ENCODE measurements at regions not wholly inside any gene's neighbourhood (a gene's known extent, or its start where the extent isn't known, plus 50 kb on each side); places are given as distances from the start of the nearest gene placed in this dataset.

GRCh38 chr18:51724790-51725721 is 527.6 kb upstream of the MEX3C start:
- H3K27ac ChIP-seq (replicated peaks) = no peak overlapping the region
- H3K4me3 ChIP-seq (replicated peaks; ENCODE audit: insufficient read depth, low read length) = no peak overlapping the region
- H3K27me3 ChIP-seq (ENCODE audit: insufficient read depth, poor library complexity, severe bottlenecking) = no peaks in the 10 kb centered on the region
- DNase-seq (ENCODE audit: low read depth in 1 of 2, low spot score in 1 of 2) = no peak
- TF ChIP-seq GABPA (IDR thresholded peaks at IDR 0.05; ENCODE audit: low read depth) (no peak), SPI1 (IDR thresholded peaks at IDR 0.05; ENCODE audit: borderline replicate concordance, low read depth) (no peak), POLR2AphosphoS5 (IDR thresholded peaks at IDR 0.05; ENCODE audit: low read depth) (no peak)
- TF ChIP-seq, protein P1, sequence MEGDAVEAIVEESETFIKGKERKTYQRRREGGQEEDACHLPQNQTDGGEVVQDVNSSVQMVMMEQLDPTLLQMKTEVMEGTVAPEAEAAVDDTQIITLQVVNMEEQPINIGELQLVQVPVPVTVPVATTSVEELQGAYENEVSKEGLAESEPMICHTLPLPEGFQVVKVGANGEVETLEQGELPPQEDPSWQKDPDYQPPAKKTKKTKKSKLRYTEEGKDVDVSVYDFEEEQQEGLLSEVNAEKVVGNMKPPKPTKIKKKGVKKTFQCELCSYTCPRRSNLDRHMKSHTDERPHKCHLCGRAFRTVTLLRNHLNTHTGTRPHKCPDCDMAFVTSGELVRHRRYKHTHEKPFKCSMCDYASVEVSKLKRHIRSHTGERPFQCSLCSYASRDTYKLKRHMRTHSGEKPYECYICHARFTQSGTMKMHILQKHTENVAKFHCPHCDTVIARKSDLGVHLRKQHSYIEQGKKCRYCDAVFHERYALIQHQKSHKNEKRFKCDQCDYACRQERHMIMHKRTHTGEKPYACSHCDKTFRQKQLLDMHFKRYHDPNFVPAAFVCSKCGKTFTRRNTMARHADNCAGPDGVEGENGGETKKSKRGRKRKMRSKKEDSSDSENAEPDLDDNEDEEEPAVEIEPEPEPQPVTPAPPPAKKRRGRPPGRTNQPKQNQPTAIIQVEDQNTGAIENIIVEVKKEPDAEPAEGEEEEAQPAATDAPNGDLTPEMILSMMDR (IDR thresholded peaks at IDR 0.05; ENCODE audit: insufficient read depth, low read length) = no peak
- TF ChIP-seq, protein P2, sequence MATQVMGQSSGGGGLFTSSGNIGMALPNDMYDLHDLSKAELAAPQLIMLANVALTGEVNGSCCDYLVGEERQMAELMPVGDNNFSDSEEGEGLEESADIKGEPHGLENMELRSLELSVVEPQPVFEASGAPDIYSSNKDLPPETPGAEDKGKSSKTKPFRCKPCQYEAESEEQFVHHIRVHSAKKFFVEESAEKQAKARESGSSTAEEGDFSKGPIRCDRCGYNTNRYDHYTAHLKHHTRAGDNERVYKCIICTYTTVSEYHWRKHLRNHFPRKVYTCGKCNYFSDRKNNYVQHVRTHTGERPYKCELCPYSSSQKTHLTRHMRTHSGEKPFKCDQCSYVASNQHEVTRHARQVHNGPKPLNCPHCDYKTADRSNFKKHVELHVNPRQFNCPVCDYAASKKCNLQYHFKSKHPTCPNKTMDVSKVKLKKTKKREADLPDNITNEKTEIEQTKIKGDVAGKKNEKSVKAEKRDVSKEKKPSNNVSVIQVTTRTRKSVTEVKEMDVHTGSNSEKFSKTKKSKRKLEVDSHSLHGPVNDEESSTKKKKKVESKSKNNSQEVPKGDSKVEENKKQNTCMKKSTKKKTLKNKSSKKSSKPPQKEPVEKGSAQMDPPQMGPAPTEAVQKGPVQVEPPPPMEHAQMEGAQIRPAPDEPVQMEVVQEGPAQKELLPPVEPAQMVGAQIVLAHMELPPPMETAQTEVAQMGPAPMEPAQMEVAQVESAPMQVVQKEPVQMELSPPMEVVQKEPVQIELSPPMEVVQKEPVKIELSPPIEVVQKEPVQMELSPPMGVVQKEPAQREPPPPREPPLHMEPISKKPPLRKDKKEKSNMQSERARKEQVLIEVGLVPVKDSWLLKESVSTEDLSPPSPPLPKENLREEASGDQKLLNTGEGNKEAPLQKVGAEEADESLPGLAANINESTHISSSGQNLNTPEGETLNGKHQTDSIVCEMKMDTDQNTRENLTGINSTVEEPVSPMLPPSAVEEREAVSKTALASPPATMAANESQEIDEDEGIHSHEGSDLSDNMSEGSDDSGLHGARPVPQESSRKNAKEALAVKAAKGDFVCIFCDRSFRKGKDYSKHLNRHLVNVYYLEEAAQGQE (IDR thresholded peaks at IDR 0.05; ENCODE audit: insufficient replicate concordance, low read depth) = no peak

GRCh38 chr18:51726614-51727013 is 529.1 kb upstream of the MEX3C start:
- no peaks in the 10 kb centered on the region for H3K27me3 ChIP-seq (ENCODE audit: insufficient read depth, poor library complexity, severe bottlenecking)
- H3K4me3 ChIP-seq (replicated peaks; ENCODE audit: insufficient read depth, low read length) = no peak overlapping the region
- H3K27ac ChIP-seq (replicated peaks) = no peak overlapping the region
- no peak for DNase-seq (ENCODE audit: low read depth in 1 of 2, low spot score in 1 of 2)
- TF ChIP-seq POLR2AphosphoS5 (IDR thresholded peaks at IDR 0.05; ENCODE audit: low read depth) (no peak), GABPA (IDR thresholded peaks at IDR 0.05; ENCODE audit: low read depth) (no peak), SPI1 (IDR thresholded peaks at IDR 0.05; ENCODE audit: borderline replicate concordance, low read depth) (no peak)
- TF ChIP-seq, protein P1 (IDR thresholded peaks at IDR 0.05; ENCODE audit: insufficient read depth, low read length) = no peak
- TF ChIP-seq, protein P2 (IDR thresholded peaks at IDR 0.05; ENCODE audit: insufficient replicate concordance, low read depth) = no peak

DNA sequence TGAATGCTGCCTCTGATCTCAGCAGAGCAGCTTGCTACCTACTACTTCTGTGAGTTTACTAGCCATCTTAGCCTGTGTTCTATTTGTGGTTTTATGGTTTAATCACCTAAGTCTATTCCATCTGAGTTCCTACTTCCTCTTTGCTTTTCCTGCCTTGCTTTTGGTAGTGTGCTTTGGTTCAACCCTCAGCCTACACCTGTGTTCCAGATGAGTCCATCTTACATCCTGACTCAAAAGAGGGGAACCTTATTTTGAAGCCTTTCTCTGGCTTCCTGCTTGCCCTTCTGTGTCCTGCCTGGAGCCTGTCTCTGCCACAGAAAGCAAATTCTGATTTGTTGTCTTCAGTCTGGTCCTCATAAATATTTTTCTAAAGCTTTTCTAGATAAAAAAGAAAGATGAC is 530.3 kb upstream of the MEX3C start:
- no peak for TF ChIP-seq SPI1 (IDR thresholded peaks at IDR 0.05; ENCODE audit: borderline replicate concordance, low read depth)
- no peak for TF ChIP-seq GABPA (IDR thresholded peaks at IDR 0.05; ENCODE audit: low read depth)
- TF ChIP-seq, protein P1 (IDR thresholded peaks at IDR 0.05; ENCODE audit: insufficient read depth, low read length) = no peak
- TF ChIP-seq POLR2AphosphoS5 (IDR thresholded peaks at IDR 0.05; ENCODE audit: low read depth) = no peak
- TF ChIP-seq, protein P2 (IDR thresholded peaks at IDR 0.05; ENCODE audit: insufficient replicate concordance, low read depth) = no peak
- Histone ChIP-seq H3K27me3 (ENCODE audit: insufficient read depth, poor library complexity, severe bottlenecking) (no peaks in the 10 kb centered on the region), H3K27ac (replicated peaks) (no peak overlapping the region), H3K4me3 (replicated peaks; ENCODE audit: insufficient read depth, low read length) (no peak overlapping the region)
- no peak for DNase-seq (ENCODE audit: low read depth in 1 of 2, low spot score in 1 of 2)

Measured in HL-60 (cell line).